Transverse colon (tissue), 4 donors: ENCODE measurements at regions not wholly inside any gene's neighbourhood (a gene's known extent, or its start where the extent isn't known, plus 50 kb on each side); places are given as distances from the start of the nearest gene placed in this dataset.
"Not testable (repeated sequence)": the region's sequence is repeated elsewhere in the genome, so short reads cannot be mapped to it uniquely, and the experiment has no call there.

Experiments used
- DNase-seq: peaks from one replicate; pipeline ENCODE4 v3.0.0-alpha.2; 2019
- H3K27ac ChIP-seq, 4 donors: fragments of 200-600 bp; sonication (generic); 2 replicates each; pipeline ENCODE4 v1.5.1; 2016 to 2018; ENCODE audit warnings: inconsistent platforms in 4 of 4
- H3K27me3 ChIP-seq: fragments of 200-600 bp; sonication (generic); 2 replicates; pipeline ENCODE4 v1.5.1; 2017; ENCODE audit warnings: inconsistent platforms
- H3K36me3 ChIP-seq, 4 donors: fragments of 200-600 bp; sonication (generic); 2 replicates each; pipeline ENCODE4 v1.5.1; 2017 to 2019; ENCODE audit warnings: inconsistent platforms in 4 of 4
- H3K4me1 ChIP-seq, 4 donors: fragments of 200-600 bp; sonication (generic); 2 replicates each; pipeline ENCODE4 v1.5.1; 2017 to 2020; ENCODE audit warnings: inconsistent platforms in 4 of 4
- H3K4me3 ChIP-seq, 4 donors: fragments of 200-600 bp; sonication (generic); 1 replicate in 1 of 4; 2 replicates in 3 of 4; pipeline versions ENCODE4 v1.5.1 to v1.6.1; 2017 to 2019; ENCODE audit warnings: inconsistent platforms in 4 of 4
- H3K9me3 ChIP-seq, 2 donors: fragments of 200-600 bp; sonication (generic); 2 replicates each; pipeline ENCODE4 v1.5.1; 2017 to 2019; ENCODE audit warnings: inconsistent platforms in 2 of 2
- EP300 ChIP-seq: sonication (generic); formaldehyde crosslinking; IDR thresholded peaks from one replicate; pipeline ENCODE4 v1.6.1; 2017; ENCODE audit warnings: antibody characterized with exemption, low read depth
- POLR2A ChIP-seq: fragments of 450-650 bp; IDR thresholded peaks from one replicate; pipeline ENCODE4 v1.6.1; 2016; ENCODE audit warnings: antibody characterized with exemption, mild to moderate bottlenecking, moderate library complexity
- POLR2AphosphoS5 ChIP-seq, 3 donors: sonication (generic); formaldehyde crosslinking; IDR thresholded peaks; one replicate each; pipeline ENCODE4 v1.6.1; 2016; ENCODE audit warnings: antibody characterized with exemption in 3 of 3
- WGBS, 2 donors: methylation state at CpG; one replicate each; pipeline ENCODE4 v1.1.5; 2018; ENCODE audit warnings: low coverage in 1 of 2; 5-methylcytosine and 5-hydroxymethylcytosine counted together
- in situ Hi-C, 4 donors: fragments of 200-750 bp; cut with MboI; loops; one replicate each; pipeline versions ENCODE4 v1.15.0 to v1.15.1; 2017; ENCODE audit warnings: low sequenced_read_pairs in 3 of 4, low pct_ligation_motif_present in 1 of 4, low pct_unique_long_range_greater_than_20kb in 1 of 4
- intact Hi-C: fragments of 100-400 bp; cut with DNase I; formaldehyde crosslinking; loops from one replicate; pipeline ENCODE4 v1.15.1; 2023; ENCODE audit warnings: low total_unique reads
- TF ChIP-seq, protein P1 (sequence below), 5 experiments: fragments of 200-600 bp in 3 of 5; fragments of 450-650 bp in 2 of 5; sonication (generic) in 3 of 5; IDR thresholded peaks; 1 replicate in 2 of 5; 2 replicates in 3 of 5; pipeline ENCODE4 v1.5.1; 2016 to 2017; ENCODE audit warnings: antibody characterized with exemption in 5 of 5, inconsistent platforms in 3 of 5, mild to moderate bottlenecking in 2 of 5, moderate library complexity in 1 of 5

DNA sequence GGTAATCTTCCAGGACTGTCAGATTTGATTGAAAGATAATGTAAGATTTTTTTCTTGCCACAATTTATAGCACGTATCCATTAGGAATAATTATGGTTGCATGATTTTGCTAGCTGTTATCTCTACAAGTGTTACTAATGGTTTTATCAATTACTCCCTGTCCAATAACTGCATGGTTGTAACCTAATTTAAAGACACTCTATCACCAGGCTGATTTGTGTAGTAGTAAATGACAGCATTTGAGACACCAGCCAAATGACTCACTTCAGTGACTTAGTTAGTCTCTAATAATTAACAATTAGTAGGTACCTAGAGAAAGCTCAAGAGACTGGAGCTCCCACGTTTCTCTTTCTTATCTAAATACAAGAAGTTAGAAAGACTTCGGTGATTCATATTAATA lies 453.8 kb upstream of the POU3F2 start:
- intact Hi-C loops (no loop called here), in situ Hi-C loops (no loop called here)
- no peak overlapping the region for H3K4me3 ChIP-seq
- H3K4me1 ChIP-seq = no peaks in the 10 kb centered on the region
- no peaks in the 10 kb centered on the region for H3K36me3 ChIP-seq
- no peak overlapping the region for H3K27ac ChIP-seq
- H3K27me3 ChIP-seq = no peaks in the 10 kb centered on the region
- TF ChIP-seq EP300 = no peak
- no peak for DNase-seq
- 62 to 68% methylated on average over 3 of the region's 3 CpGs for WGBS, 2 donors
- H3K9me3 ChIP-seq = no peaks in the 10 kb centered on the region

GRCh38 chr6:98382246-98382645 lies 452.1 kb upstream of the POU3F2 start:
- Histone ChIP-seq H3K9me3 (no peaks in the 10 kb centered on the region), H3K4me3 (no peak overlapping the region), H3K36me3 (no peaks in the 10 kb centered on the region), H3K4me1 (no peaks in the 10 kb centered on the region), H3K27me3 (no peaks in the 10 kb centered on the region), H3K27ac (no peak overlapping the region)
- in situ Hi-C loops (no loop called here), intact Hi-C loops (no loop called here)
- no peak for DNase-seq
- WGBS, 2 donors = 45 to 61% methylated on average over 3 of the region's 3 CpGs
- TF ChIP-seq POLR2AphosphoS5 (IDR thresholded peaks at IDR 0.05) = no peak

- in situ Hi-C loops = no loop called here
- no peak for TF ChIP-seq POLR2AphosphoS5 (IDR thresholded peaks at IDR 0.05)
- no peak for TF ChIP-seq EP300
Measured at GRCh38 chr6:98384334-98384733, 450.0 kb upstream of the POU3F2 start.

DNA sequence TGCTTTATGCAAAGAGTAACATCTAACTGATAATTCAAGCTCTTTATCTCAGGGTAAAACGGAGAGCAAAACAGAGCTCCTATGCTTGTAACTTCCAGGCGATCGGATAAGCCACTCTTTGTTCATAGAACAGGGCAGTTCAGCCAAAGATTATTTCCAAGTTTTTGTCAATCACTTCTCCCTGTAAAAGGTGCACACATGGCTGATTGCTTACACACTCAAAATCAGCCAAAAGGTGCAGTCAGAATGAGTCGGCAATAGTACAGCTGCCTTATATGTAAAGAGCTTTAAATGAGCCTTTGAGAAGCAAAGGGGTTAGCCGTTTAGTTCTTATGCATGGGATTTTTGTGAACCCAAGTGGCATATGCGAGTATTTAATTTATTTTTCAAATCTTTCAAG lies 449.6 kb upstream of the POU3F2 start:
- 79 to 80% methylated on average over 4 to 6 of the region's 6 CpGs for WGBS, 2 donors
- H3K27ac ChIP-seq = no peak overlapping the region
- no peaks in the 10 kb centered on the region for H3K4me1 ChIP-seq
- intact Hi-C loops (no loop called here), in situ Hi-C loops (no loop called here)
- no peaks in the 10 kb centered on the region for H3K36me3 ChIP-seq
- DNase-seq = no peak
- H3K9me3 ChIP-seq = peaks cover 0 to 9% of the 10 kb centered on the region in 2 donors
- H3K4me3 ChIP-seq = no peak overlapping the region
- no peak for TF ChIP-seq POLR2A
- TF ChIP-seq EP300 = no peak
- TF ChIP-seq, protein P1, sequence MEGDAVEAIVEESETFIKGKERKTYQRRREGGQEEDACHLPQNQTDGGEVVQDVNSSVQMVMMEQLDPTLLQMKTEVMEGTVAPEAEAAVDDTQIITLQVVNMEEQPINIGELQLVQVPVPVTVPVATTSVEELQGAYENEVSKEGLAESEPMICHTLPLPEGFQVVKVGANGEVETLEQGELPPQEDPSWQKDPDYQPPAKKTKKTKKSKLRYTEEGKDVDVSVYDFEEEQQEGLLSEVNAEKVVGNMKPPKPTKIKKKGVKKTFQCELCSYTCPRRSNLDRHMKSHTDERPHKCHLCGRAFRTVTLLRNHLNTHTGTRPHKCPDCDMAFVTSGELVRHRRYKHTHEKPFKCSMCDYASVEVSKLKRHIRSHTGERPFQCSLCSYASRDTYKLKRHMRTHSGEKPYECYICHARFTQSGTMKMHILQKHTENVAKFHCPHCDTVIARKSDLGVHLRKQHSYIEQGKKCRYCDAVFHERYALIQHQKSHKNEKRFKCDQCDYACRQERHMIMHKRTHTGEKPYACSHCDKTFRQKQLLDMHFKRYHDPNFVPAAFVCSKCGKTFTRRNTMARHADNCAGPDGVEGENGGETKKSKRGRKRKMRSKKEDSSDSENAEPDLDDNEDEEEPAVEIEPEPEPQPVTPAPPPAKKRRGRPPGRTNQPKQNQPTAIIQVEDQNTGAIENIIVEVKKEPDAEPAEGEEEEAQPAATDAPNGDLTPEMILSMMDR (IDR thresholded peaks at IDR 0.05) = no peak
- no peak for TF ChIP-seq POLR2AphosphoS5 (IDR thresholded peaks at IDR 0.05)
- H3K27me3 ChIP-seq = no peaks in the 10 kb centered on the region

More at GRCh38 chr6:98384334-98384733, 450.0 kb upstream of the POU3F2 start:
- Histone ChIP-seq H3K27me3 (no peaks in the 10 kb centered on the region), H3K9me3 (peaks cover 0 to 9% of the 10 kb centered on the region in 2 donors), H3K4me1 (no peaks in the 10 kb centered on the region), H3K27ac (no peak overlapping the region), H3K36me3 (no peaks in the 10 kb centered on the region), H3K4me3 (no peak overlapping the region)
- intact Hi-C loops = no loop called here
- 51% methylated on average over 7 of the region's 7 CpGs for WGBS, 2 donors
- no peak for DNase-seq

DNA sequence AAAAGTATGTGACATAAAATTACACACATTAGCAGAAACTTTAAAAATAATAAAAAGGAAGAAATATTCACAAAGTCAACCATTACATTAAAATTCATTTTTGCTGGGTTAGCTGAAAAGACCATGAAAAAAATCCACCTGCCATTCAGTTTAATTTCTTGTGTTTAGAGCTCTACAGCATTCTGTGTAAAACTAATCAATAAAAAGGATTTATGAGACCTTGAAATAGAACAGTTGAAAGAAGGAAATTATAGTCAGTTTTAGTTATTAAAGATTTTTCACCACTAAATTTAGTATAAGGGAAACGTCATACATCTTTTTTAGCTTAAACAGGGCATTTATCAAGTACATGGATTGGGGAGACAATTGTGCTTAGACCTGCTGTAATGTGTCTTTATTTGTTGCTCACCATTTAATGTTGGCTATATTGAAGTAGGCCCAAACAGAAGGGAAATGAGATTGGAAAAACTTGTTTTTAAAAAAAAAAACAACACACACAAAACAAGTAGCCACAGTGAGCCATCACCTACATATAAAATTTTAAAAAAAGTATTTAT lies 438.7 kb upstream of the POU3F2 start:
- H3K27ac ChIP-seq = no peak overlapping the region
- no peak for DNase-seq
- H3K9me3 ChIP-seq = no peaks in the 10 kb centered on the region
- H3K4me1 ChIP-seq = no peaks in the 10 kb centered on the region
- in situ Hi-C loops = no loop called here
- H3K27me3 ChIP-seq = no peaks in the 10 kb centered on the region
- no peak overlapping the region for H3K4me3 ChIP-seq
- TF ChIP-seq POLR2AphosphoS5 (IDR thresholded peaks at IDR 0.05) (no peak), EP300 (no peak), POLR2A (no peak)
- TF ChIP-seq, protein P1 (IDR thresholded peaks at IDR 0.05) = no peak
- no peaks in the 10 kb centered on the region for H3K36me3 ChIP-seq
- intact Hi-C loops = no loop called here
- 17 to 43% methylated on average over 1 of the region's 1 CpG for WGBS, 2 donors

GRCh38 chr6:98416027-98416426 lies 418.3 kb upstream of the POU3F2 start:
- intact Hi-C loops = no loop called here
- no peaks in the 10 kb centered on the region for H3K27me3 ChIP-seq
- H3K4me1 ChIP-seq = no peaks in the 10 kb centered on the region
- H3K36me3 ChIP-seq = no peaks in the 10 kb centered on the region
- in situ Hi-C loops = no loop called here
- H3K9me3 ChIP-seq = no peaks in the 10 kb centered on the region
- 46 to 58% methylated on average over 2 of the region's 2 CpGs for WGBS, 2 donors
- H3K27ac ChIP-seq = no peak overlapping the region
- no peak for DNase-seq
- no peak overlapping the region for H3K4me3 ChIP-seq
- TF ChIP-seq, protein P1 (IDR thresholded peaks at IDR 0.05) = no peak
- TF ChIP-seq EP300 (no peak), POLR2AphosphoS5 (IDR thresholded peaks at IDR 0.05) (no peak), POLR2A (no peak)

DNA sequence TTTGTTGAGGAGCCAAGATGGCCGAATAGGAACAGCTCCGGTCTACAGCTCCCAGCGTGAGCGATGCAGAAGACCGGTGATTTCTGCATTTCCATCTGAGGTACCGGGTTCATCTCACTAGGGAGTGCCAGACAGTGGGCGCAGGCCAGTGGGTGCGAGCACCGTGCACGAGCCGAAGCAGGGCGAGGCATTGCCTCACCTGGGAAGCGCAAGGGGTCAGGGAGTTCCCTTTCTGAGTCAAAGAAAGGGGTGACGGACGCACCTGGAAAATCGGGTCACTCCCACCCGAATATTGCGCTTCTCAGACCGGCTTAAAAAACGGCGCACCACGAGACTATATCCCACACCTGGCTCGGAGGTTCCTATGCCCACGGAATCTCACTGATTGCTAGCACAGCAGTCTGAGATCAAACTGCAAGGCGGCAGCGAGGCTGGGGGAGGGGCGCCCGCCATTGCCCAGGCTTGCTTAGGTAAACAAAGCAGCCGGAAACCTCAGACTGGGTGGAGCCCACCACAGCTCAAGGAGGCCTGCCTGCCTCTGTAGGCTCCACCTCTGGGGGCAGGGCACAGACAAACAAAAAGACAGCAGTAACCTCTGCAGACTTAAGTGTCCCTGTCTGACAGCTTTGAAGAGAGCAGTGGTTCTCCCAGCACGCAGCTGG lies 417.7 kb upstream of the POU3F2 start:
- H3K4me3 ChIP-seq, DNase-seq, in situ Hi-C loops, intact Hi-C loops, H3K27me3 ChIP-seq, H3K27ac ChIP-seq, H3K4me1 ChIP-seq, H3K36me3 ChIP-seq, H3K9me3 ChIP-seq: not testable (repeated sequence)
- WGBS, 2 donors = 80% methylated on average over 29 of the region's 30 CpGs; no CpG with 5 or more reads in 1 of the 2 donors
